ENCODE measurements at regions not wholly inside any gene's neighbourhood (a gene's known extent, or its start where the extent isn't known, plus 50 kb on each side); places are given as distances from the start of the nearest gene placed in this dataset.

DNA sequence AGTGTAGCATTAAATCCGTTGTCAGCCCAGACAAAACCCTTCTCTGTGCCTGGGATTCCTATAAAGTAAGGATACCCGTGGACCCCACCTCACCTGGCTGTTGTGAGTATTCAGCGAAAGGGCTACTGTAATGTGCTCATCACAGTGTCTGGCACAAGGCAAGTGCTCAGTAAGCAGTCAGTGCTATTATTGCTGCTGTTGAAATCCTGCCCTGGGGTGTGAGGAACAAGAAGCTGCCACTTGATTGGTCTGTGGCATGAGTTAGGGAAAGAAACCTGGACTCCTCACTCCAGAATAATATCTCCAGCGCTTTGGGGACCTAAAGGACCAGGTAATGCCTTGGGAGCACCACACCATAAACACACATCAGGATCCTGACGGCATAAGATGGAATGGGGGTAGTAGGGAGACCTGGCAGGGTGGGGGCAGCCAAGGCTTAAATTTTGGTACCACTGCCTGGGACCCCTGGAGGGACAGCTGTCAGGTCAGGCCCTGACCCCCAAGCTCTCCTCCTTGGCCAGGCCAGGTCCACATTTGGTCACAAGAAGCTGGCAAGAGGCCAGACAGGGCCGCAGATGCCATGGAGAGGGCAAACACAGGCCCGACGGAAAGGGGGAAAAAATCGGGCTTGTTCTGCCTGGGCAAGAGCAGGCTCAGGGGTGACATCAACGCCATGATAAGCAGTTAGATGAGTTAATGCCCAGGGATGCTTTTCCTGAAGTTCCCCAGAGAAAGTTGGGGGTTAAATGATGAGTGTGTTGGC, 66.5 kb downstream of the MRPL14 start:
- Histone ChIP-seq H3K27ac (replicated peaks) (no peak overlapping the region), H3K4me3 (replicated peaks; ENCODE audit: insufficient read depth, low read length) (no peak overlapping the region), H3K27me3 (ENCODE audit: insufficient read depth, poor library complexity, severe bottlenecking) (no peaks in the 10 kb centered on the region)
- no peak for TF ChIP-seq POLR2AphosphoS5 (IDR thresholded peaks at IDR 0.05; ENCODE audit: low read depth)
- TF ChIP-seq, protein P1, sequence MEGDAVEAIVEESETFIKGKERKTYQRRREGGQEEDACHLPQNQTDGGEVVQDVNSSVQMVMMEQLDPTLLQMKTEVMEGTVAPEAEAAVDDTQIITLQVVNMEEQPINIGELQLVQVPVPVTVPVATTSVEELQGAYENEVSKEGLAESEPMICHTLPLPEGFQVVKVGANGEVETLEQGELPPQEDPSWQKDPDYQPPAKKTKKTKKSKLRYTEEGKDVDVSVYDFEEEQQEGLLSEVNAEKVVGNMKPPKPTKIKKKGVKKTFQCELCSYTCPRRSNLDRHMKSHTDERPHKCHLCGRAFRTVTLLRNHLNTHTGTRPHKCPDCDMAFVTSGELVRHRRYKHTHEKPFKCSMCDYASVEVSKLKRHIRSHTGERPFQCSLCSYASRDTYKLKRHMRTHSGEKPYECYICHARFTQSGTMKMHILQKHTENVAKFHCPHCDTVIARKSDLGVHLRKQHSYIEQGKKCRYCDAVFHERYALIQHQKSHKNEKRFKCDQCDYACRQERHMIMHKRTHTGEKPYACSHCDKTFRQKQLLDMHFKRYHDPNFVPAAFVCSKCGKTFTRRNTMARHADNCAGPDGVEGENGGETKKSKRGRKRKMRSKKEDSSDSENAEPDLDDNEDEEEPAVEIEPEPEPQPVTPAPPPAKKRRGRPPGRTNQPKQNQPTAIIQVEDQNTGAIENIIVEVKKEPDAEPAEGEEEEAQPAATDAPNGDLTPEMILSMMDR (IDR thresholded peaks at IDR 0.05; ENCODE audit: insufficient read depth, low read length): no peak
- DNase-seq (ENCODE audit: low read depth in 1 of 2, low spot score in 1 of 2): peak in 1 of 2 experiments; percentile 26

DNA sequence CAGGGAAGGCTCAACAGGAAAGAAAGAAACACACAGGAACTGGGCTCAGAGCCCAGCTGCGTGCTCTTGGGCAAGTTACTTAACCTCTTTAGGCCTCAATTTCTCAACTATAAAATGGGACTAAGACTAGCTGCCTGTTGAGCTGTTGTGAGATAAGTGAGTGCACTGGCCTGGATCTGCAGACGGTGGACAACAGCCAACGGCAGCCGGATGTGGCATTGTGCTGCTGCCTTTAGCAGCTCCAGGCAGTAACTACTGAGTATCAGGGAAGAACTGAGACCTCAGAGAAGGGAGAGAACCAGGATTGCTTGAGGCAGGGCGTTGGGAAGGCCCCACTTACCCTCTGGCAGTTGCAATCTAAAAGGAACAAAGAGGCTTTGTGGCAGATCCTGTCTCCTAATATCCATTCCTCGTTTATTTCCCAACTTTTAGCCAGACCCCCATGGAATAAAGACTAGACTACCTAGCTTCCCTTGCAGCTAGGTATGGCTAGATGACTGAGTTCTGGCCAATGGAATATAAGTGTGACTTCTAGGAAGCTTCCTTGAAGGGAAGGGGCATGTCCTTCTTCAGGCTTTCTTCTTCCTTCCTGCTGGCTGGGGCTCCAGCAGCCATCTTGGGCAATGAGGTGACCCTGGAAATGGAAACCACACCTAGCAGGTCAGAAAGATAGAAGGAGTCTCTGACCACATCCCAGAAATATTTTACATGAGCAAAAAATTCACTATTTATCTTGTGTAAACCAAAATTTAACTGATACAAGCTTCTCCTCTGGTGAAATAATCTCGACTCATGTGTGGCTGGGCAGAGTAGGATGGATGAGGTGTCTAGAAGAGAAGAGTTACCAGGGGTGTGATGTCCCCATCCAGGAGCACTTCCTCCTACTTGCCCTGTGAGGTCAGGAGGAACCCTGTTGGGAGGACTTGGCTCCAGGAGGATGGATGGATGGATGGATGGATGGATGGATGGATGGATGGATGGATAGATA, 67.6 kb downstream of the MRPL14 start:
- H3K27me3 ChIP-seq (ENCODE audit: insufficient read depth, poor library complexity, severe bottlenecking): no peaks in the 10 kb centered on the region
- TF ChIP-seq, protein P1 (IDR thresholded peaks at IDR 0.05; ENCODE audit: insufficient read depth, low read length): no peak
- TF ChIP-seq POLR2AphosphoS5 (IDR thresholded peaks at IDR 0.05; ENCODE audit: low read depth): peak; percentile 22; the same call in 1 of the 2 replicates
- H3K4me3 ChIP-seq (replicated peaks; ENCODE audit: insufficient read depth, low read length): no peak overlapping the region
- peak; percentile 86 to 94 for DNase-seq (ENCODE audit: low read depth in 1 of 2, low spot score in 1 of 2)
- peak overlapping the region; percentile 76 for H3K27ac ChIP-seq (replicated peaks)

DNA sequence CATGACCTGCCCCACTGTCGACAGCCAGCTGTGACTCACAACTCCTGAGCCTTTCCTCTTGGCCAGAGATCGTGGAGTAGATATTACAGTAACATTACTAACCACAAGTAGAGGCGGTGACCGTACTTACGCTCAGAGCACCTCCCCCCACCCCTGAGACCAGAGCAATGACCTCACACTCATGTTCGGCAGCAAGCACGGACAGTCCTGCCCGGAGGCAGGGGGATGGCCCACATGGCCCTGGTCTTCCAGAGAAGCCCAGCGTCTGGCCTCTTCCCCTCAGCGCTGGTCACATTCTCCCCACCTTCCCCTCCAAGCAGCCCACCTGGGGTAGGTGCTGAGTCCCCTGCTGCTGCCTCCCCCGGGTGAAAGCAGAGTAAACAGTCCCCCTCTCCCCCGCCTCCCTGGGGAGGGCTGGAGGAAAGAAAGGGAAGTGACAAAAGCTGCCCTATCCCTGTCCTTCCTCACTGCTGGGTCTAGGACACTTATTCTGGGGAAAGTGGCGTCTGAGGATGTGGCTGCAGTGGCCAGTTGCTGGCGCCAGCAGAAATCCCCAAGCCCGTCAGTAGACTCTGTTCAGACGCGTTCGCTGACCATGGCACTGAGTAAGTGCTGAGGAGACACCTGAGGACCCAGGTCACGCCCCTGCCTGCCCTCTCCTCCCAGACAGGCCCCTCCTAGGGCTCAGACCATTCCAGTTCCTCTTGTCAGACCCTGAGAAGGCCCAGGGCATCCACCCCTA, 68.5 kb downstream of the MRPL14 start:
- peak; percentile 94 to 100 for DNase-seq (ENCODE audit: low read depth in 1 of 2, low spot score in 1 of 2)
- Histone ChIP-seq H3K27me3 (ENCODE audit: insufficient read depth, poor library complexity, severe bottlenecking) (no peaks in the 10 kb centered on the region), H3K4me3 (replicated peaks; ENCODE audit: insufficient read depth, low read length) (peak overlapping the region; percentile 29), H3K27ac (replicated peaks) (peak overlapping the region; percentile 76)
- peak; percentile 57; the same call in 1 of the 2 replicates for TF ChIP-seq POLR2AphosphoS5 (IDR thresholded peaks at IDR 0.05; ENCODE audit: low read depth)
- TF ChIP-seq SPI1 (IDR thresholded peaks at IDR 0.05; ENCODE audit: borderline replicate concordance, low read depth): peak; percentile 89
- TF ChIP-seq, protein P2, sequence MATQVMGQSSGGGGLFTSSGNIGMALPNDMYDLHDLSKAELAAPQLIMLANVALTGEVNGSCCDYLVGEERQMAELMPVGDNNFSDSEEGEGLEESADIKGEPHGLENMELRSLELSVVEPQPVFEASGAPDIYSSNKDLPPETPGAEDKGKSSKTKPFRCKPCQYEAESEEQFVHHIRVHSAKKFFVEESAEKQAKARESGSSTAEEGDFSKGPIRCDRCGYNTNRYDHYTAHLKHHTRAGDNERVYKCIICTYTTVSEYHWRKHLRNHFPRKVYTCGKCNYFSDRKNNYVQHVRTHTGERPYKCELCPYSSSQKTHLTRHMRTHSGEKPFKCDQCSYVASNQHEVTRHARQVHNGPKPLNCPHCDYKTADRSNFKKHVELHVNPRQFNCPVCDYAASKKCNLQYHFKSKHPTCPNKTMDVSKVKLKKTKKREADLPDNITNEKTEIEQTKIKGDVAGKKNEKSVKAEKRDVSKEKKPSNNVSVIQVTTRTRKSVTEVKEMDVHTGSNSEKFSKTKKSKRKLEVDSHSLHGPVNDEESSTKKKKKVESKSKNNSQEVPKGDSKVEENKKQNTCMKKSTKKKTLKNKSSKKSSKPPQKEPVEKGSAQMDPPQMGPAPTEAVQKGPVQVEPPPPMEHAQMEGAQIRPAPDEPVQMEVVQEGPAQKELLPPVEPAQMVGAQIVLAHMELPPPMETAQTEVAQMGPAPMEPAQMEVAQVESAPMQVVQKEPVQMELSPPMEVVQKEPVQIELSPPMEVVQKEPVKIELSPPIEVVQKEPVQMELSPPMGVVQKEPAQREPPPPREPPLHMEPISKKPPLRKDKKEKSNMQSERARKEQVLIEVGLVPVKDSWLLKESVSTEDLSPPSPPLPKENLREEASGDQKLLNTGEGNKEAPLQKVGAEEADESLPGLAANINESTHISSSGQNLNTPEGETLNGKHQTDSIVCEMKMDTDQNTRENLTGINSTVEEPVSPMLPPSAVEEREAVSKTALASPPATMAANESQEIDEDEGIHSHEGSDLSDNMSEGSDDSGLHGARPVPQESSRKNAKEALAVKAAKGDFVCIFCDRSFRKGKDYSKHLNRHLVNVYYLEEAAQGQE (IDR thresholded peaks at IDR 0.05; ENCODE audit: insufficient replicate concordance, low read depth): no peak

DNA sequence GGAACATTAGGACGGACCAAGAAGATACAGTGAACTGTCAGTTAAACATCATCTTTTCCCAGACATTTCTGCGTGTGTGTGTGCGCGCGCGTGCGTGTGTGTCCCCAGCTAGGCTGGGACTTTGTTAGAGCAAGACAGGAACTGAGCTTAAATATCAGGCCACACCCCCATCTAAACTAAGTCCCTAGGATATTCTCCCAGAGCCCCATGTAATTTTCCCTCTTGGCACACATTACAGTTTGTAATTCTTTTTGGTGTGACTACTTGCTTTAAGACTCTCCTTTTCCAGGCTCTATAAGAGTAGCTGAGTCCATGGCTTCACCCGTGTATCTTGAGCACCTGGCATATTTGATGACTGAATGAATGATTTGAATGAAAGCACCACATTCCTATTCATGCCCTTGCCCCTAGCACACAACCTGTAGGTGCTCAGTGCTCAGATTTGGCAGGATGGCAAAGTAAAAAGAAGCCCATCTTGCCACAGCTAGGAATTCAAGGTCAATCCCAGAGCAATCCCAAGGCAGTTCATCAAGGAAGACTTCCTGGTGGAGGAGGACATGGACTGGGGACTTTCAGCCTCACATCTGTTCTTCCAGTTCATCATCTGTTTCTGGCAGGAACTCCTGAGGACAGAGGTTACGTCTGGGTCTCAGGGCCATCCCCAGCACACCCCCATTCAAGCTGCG, 69.2 kb downstream of the MRPL14 start:
- Histone ChIP-seq H3K27ac (replicated peaks) (peak overlapping the region; percentile 19; the same call in 1 of the 2 replicates), H3K4me3 (replicated peaks; ENCODE audit: insufficient read depth, low read length) (no peak overlapping the region), H3K27me3 (ENCODE audit: insufficient read depth, poor library complexity, severe bottlenecking) (no peaks in the 10 kb centered on the region)
- no peak for DNase-seq (ENCODE audit: low read depth in 1 of 2, low spot score in 1 of 2)
- TF ChIP-seq, protein P1 (IDR thresholded peaks at IDR 0.05; ENCODE audit: insufficient read depth, low read length): no peak
- no peak for TF ChIP-seq GABPA (IDR thresholded peaks at IDR 0.05; ENCODE audit: low read depth)
- TF ChIP-seq POLR2AphosphoS5 (IDR thresholded peaks at IDR 0.05; ENCODE audit: low read depth): no peak
- TF ChIP-seq SPI1 (IDR thresholded peaks at IDR 0.05; ENCODE audit: borderline replicate concordance, low read depth): no peak
- TF ChIP-seq, protein P2 (IDR thresholded peaks at IDR 0.05; ENCODE audit: insufficient replicate concordance, low read depth): no peak
